ENCODE measurements at regions not wholly inside any gene's neighbourhood (a gene's known extent, or its start where the extent isn't known, plus 50 kb on each side); places are given as distances from the start of the nearest gene placed in this dataset.
A peak's percentile ranks its signal among the peaks of the same experiment; 100 is the strongest.

DNA sequence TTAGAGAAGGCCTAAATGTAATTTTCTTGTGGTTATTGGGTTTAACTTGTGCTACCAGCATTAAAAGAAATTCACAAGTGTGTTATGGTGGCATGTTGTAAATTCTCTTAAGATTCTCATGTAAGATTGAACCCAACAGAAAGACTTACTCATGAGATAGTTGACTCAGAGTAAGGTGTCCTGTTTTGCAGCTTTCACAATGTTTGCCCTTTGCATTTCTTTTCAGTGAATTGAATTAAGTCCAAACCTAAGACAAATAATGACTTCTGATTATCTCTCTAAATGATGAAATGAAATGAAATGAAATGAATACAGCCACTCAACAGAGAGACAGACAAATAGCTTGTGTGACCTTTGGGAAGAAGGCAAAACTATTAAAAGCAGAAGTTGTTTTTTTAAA lies 1696.9 kb upstream of the WWC1 start:
- H4K20me1 ChIP-seq (ENCODE audit: insufficient read depth, poor library complexity, severe bottlenecking) = no peaks in the 10 kb centered on the region
- H3K9me2 ChIP-seq (replicated peaks; ENCODE audit: insufficient read depth) = no peaks in the 10 kb centered on the region
- H2AFZ ChIP-seq = no peak overlapping the region
- TF ChIP-seq EZH2phosphoT487 (IDR thresholded peaks at IDR 0.05; ENCODE audit: low read depth, severe bottlenecking, unreplicated experiment) = no peak
- TF ChIP-seq, protein P1, sequence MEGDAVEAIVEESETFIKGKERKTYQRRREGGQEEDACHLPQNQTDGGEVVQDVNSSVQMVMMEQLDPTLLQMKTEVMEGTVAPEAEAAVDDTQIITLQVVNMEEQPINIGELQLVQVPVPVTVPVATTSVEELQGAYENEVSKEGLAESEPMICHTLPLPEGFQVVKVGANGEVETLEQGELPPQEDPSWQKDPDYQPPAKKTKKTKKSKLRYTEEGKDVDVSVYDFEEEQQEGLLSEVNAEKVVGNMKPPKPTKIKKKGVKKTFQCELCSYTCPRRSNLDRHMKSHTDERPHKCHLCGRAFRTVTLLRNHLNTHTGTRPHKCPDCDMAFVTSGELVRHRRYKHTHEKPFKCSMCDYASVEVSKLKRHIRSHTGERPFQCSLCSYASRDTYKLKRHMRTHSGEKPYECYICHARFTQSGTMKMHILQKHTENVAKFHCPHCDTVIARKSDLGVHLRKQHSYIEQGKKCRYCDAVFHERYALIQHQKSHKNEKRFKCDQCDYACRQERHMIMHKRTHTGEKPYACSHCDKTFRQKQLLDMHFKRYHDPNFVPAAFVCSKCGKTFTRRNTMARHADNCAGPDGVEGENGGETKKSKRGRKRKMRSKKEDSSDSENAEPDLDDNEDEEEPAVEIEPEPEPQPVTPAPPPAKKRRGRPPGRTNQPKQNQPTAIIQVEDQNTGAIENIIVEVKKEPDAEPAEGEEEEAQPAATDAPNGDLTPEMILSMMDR (IDR thresholded peaks at IDR 0.05; ENCODE audit: poor library complexity) = no peak
- no peak for TF ChIP-seq EZH2 (IDR thresholded peaks at IDR 0.05; ENCODE audit: borderline replicate concordance)
- DNase-seq (ENCODE audit: low spot score) = no peak
- H3K9me3 ChIP-seq (ENCODE audit: low read depth) = no peaks in the 10 kb centered on the region
- peak overlapping the region; percentile 17 for H3K27ac ChIP-seq
- H3K36me3 ChIP-seq (replicated peaks; ENCODE audit: insufficient read depth, low read depth) = no peaks in the 10 kb centered on the region
- peaks cover 5% of the 10 kb centered on the region for H3K4me1 ChIP-seq (ENCODE audit: insufficient read depth)
- H3K27me3 ChIP-seq = no peaks in the 10 kb centered on the region
- no peak overlapping the region for H3K4me3 ChIP-seq
- H3K4me2 ChIP-seq = peak overlapping the region; percentile 32
- H3K79me2 ChIP-seq = no peaks in the 10 kb centered on the region

DNA sequence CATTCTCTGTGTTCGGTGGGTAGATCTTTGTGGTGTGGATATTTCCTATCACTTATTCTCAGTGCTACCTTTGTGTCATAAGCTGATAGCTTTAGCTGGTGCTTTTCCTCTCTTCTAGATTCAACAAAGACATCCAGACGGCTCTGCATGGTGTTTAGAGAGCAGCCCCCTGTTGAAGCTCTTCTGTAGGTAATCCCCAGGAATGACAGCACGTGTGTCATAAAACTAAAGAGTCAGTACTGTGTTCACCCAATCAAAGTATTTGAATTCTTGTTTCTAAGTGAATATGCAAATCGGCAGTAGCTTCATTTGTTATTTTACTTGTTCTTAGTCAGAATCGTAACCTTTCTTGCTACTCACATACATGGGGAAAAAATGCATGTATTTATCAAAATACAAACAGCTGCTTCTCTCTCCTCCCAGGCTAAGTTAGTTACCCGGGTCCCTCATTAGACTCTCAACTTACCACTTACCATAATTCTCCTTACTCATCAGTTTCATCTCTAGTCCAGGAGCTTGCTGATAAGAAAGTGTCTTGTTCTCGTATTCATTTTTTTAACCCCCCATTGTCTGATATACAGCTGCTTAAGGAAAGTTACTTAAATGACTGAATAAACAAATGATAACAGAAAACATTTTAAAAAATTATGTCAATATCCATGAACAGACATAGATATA lies 1696.0 kb upstream of the WWC1 start:
- no peaks in the 10 kb centered on the region for H4K20me1 ChIP-seq (ENCODE audit: insufficient read depth, poor library complexity, severe bottlenecking)
- no peaks in the 10 kb centered on the region for H3K79me2 ChIP-seq
- peak overlapping the region; percentile 32 for H3K4me2 ChIP-seq
- peak overlapping the region; percentile 17 for H3K27ac ChIP-seq
- H3K9me3 ChIP-seq (ENCODE audit: low read depth) = no peaks in the 10 kb centered on the region
- no peaks in the 10 kb centered on the region for H3K36me3 ChIP-seq (replicated peaks; ENCODE audit: insufficient read depth, low read depth)
- TF ChIP-seq, protein P1 (IDR thresholded peaks at IDR 0.05; ENCODE audit: poor library complexity) = no peak
- no peak for TF ChIP-seq EZH2 (IDR thresholded peaks at IDR 0.05; ENCODE audit: borderline replicate concordance)
- 27% methylated on average over 7 of the region's 7 CpGs for WGBS (ENCODE audit: low lambda C conversion rate, missing lambda C conversion rate)
- peaks cover 5% of the 10 kb centered on the region for H3K4me1 ChIP-seq (ENCODE audit: insufficient read depth)
- no peaks in the 10 kb centered on the region for H3K9me2 ChIP-seq (replicated peaks; ENCODE audit: insufficient read depth)
- DNase-seq (ENCODE audit: low spot score) = peak; percentile 20
- no peak overlapping the region for H2AFZ ChIP-seq
- no peaks in the 10 kb centered on the region for H3K27me3 ChIP-seq
- H3K4me3 ChIP-seq = no peak overlapping the region

GRCh38 chr5:166596043-166596442 lies 1695.4 kb upstream of the WWC1 start:
- H3K9me3 ChIP-seq (ENCODE audit: low read depth) = no peaks in the 10 kb centered on the region
- no peak overlapping the region for H3K4me2 ChIP-seq
- H3K79me2 ChIP-seq = no peaks in the 10 kb centered on the region
- 88% methylated on average over 7 of the region's 7 CpGs for WGBS (ENCODE audit: low lambda C conversion rate, missing lambda C conversion rate)
- no peak for TF ChIP-seq EZH2phosphoT487 (IDR thresholded peaks at IDR 0.05; ENCODE audit: low read depth, severe bottlenecking, unreplicated experiment)
- TF ChIP-seq, protein P1 (IDR thresholded peaks at IDR 0.05; ENCODE audit: poor library complexity) = no peak
- no peak for TF ChIP-seq EZH2 (IDR thresholded peaks at IDR 0.05; ENCODE audit: borderline replicate concordance)
- H3K4me3 ChIP-seq = no peak overlapping the region
- H4K20me1 ChIP-seq (ENCODE audit: insufficient read depth, poor library complexity, severe bottlenecking) = no peaks in the 10 kb centered on the region
- H3K36me3 ChIP-seq (replicated peaks; ENCODE audit: insufficient read depth, low read depth) = no peaks in the 10 kb centered on the region
- peaks cover 5% of the 10 kb centered on the region for H3K4me1 ChIP-seq (ENCODE audit: insufficient read depth)
- H2AFZ ChIP-seq = no peak overlapping the region
- no peak overlapping the region for H3K27ac ChIP-seq
- no peaks in the 10 kb centered on the region for H3K27me3 ChIP-seq
- DNase-seq (ENCODE audit: low spot score) = no peak
- H3K9me2 ChIP-seq (replicated peaks; ENCODE audit: insufficient read depth) = no peaks in the 10 kb centered on the region

GRCh38 chr5:166602271-166602670 lies 1689.2 kb upstream of the WWC1 start:
- Histone ChIP-seq H2AFZ (no peak overlapping the region), H3K79me2 (no peaks in the 10 kb centered on the region), H3K27ac (no peak overlapping the region), H3K36me3 (replicated peaks; ENCODE audit: insufficient read depth, low read depth) (no peaks in the 10 kb centered on the region), H3K27me3 (no peaks in the 10 kb centered on the region), H3K4me1 (ENCODE audit: insufficient read depth) (no peaks in the 10 kb centered on the region), H3K9me2 (replicated peaks; ENCODE audit: insufficient read depth) (no peaks in the 10 kb centered on the region), H3K9me3 (ENCODE audit: low read depth) (no peaks in the 10 kb centered on the region), H4K20me1 (ENCODE audit: insufficient read depth, poor library complexity, severe bottlenecking) (no peaks in the 10 kb centered on the region), H3K4me3 (no peak overlapping the region), H3K4me2 (no peak overlapping the region)
- TF ChIP-seq, protein P1 (IDR thresholded peaks at IDR 0.05; ENCODE audit: poor library complexity) = no peak
- no peak for TF ChIP-seq EZH2 (IDR thresholded peaks at IDR 0.05; ENCODE audit: borderline replicate concordance)
- TF ChIP-seq EZH2phosphoT487 (IDR thresholded peaks at IDR 0.05; ENCODE audit: low read depth, severe bottlenecking, unreplicated experiment) = no peak
- no peak for DNase-seq (ENCODE audit: low spot score)
- WGBS (ENCODE audit: low lambda C conversion rate, missing lambda C conversion rate) = 85% methylated on average over 2 of the region's 2 CpGs

Measured in hepatocyte (in vitro differentiated cells).